Aorta (tissue), 5 donors: ENCODE measurements at regions not wholly inside any gene's neighbourhood (a gene's known extent, or its start where the extent isn't known, plus 50 kb on each side); places are given as distances from the start of the nearest gene placed in this dataset.
"Not testable (repeated sequence)": the region's sequence is repeated elsewhere in the genome, so short reads cannot be mapped to it uniquely, and the experiment has no call there.

Experiments used
- ATAC-seq: fragments of 200-7000 bp; cut with Tn5 transposase; one replicate; pipeline ENCODE4 v1.9.1; 2022; ENCODE audit warnings: moderate library complexity; ENCODE audit not compliant: low FRiP score
- DNase-seq, 2 donors: peaks; one replicate each; pipeline ENCODE4 v3.0.0-alpha.2; 2020
- H3K27ac ChIP-seq, 2 donors: one replicate each; pipeline ENCODE4 v1.5.1; 2013; ENCODE audit warnings: low read length in 2 of 2, mild to moderate bottlenecking in 2 of 2, moderate library complexity in 2 of 2, control low read depth in 1 of 2, inconsistent platforms in 1 of 2, low read depth in 1 of 2
- H3K27me3 ChIP-seq, 2 donors: one replicate each; pipeline ENCODE4 v1.6.1; 2013; ENCODE audit warnings: control low read depth in 1 of 2, low read length in 1 of 2, mild to moderate bottlenecking in 1 of 2, moderate library complexity in 1 of 2; ENCODE audit not compliant: insufficient read depth in 2 of 2, control insufficient read depth in 1 of 2
- H3K36me3 ChIP-seq, 2 donors: one replicate each; pipeline ENCODE4 v1.6.1; 2013; ENCODE audit warnings: control low read depth in 1 of 2, low read length in 1 of 2, mild to moderate bottlenecking in 1 of 2; ENCODE audit not compliant: insufficient read depth in 2 of 2, control insufficient read depth in 1 of 2
- H3K4me1 ChIP-seq, 2 donors: one replicate each; pipeline ENCODE4 v1.6.1; 2013; ENCODE audit warnings: low read length in 2 of 2, control low read depth in 1 of 2, mild to moderate bottlenecking in 1 of 2, moderate library complexity in 1 of 2; ENCODE audit not compliant: insufficient read depth in 2 of 2, control insufficient read depth in 1 of 2
- H3K4me3 ChIP-seq, 2 donors: one replicate each; pipeline ENCODE4 v1.5.1; 2013; ENCODE audit warnings: low read length in 2 of 2, control low read depth in 1 of 2, mild to moderate bottlenecking in 1 of 2
- H3K9me3 ChIP-seq: one replicate; pipeline ENCODE4 v1.6.1; 2013; ENCODE audit warnings: mild to moderate bottlenecking, low read length; ENCODE audit not compliant: control insufficient read depth
- WGBS, 2 donors: extraction: QIAGEN DNeasy Blood & Tissue Kit; methylation state at CpG; one replicate each; pipeline ENCODE4 v1.1.7; 2013; 5-methylcytosine and 5-hydroxymethylcytosine counted together
- intact Hi-C, 2 donors: fragments of 100-400 bp; cut with DNase I; formaldehyde crosslinking; loops; one replicate each; pipeline versions ENCODE4 v1.14.2 to v1.15.0; 2022
- donor health status: healthy with polysubstance abuse.
- donor health status: Bipolar disorder and iron deficiency.
- donor health status: DM: no; HTN: no; CAD: no.
- donor health status: DM: no; HTN: no; CAD: no.
- donor health status: DM: yes; HTN: yes; CAD: no.

- Histone ChIP-seq H3K4me1 (no peaks in the 10 kb centered on the region), H3K27me3 (no peaks in the 10 kb centered on the region), H3K27ac (no peak overlapping the region), H3K36me3 (no peaks in the 10 kb centered on the region), H3K4me3 (no peak overlapping the region), H3K9me3 (peaks cover 13% of the 10 kb centered on the region)
- intact Hi-C loops, result no loop called here
- ATAC-seq (no peak), DNase-seq (no peak)
- WGBS, 2 donors, result 92 to 95% methylated on average over 3 of the region's 3 CpGs
Measured at GRCh38 chr5:153939101-153939500, 99.6 kb downstream of the FAM114A2 start.

GRCh38 chr5:153938191-153938842, 100.4 kb downstream of the FAM114A2 start:
- ATAC-seq, result no peak
- Histone ChIP-seq H3K36me3 (no peaks in the 10 kb centered on the region), H3K27me3 (no peaks in the 10 kb centered on the region), H3K9me3 (peaks cover 11% of the 10 kb centered on the region), H3K4me1 (no peaks in the 10 kb centered on the region), H3K27ac (no peak overlapping the region), H3K4me3 (no peak overlapping the region)
- no peak for DNase-seq
- intact Hi-C loops, result no loop called here

- Histone ChIP-seq H3K9me3 (peaks cover 11% of the 10 kb centered on the region), H3K27ac (no peak overlapping the region), H3K27me3 (no peaks in the 10 kb centered on the region), H3K4me1 (no peaks in the 10 kb centered on the region), H3K4me3 (no peak overlapping the region), H3K36me3 (no peaks in the 10 kb centered on the region)
- ATAC-seq (no peak), DNase-seq (no peak)
- 91 to 95% methylated on average over 2 of the region's 2 CpGs for WGBS, 2 donors
- intact Hi-C loops, result no loop called here
Measured at GRCh38 chr5:153937661-153938060, 101.0 kb downstream of the FAM114A2 start.

GRCh38 chr5:153935151-153935550, 103.6 kb downstream of the FAM114A2 start:
- H3K4me3 ChIP-seq, H3K36me3 ChIP-seq, H3K27me3 ChIP-seq, ATAC-seq, H3K27ac ChIP-seq, intact Hi-C loops, H3K4me1 ChIP-seq, DNase-seq, H3K9me3 ChIP-seq: not testable (repeated sequence)
- 73 to 76% methylated on average over 2 of the region's 2 CpGs for WGBS, 2 donors

GRCh38 chr5:153926201-153926600, 112.5 kb downstream of the FAM114A2 start:
- H3K4me1 ChIP-seq, result no peaks in the 10 kb centered on the region
- no peak overlapping the region for H3K27ac ChIP-seq
- H3K36me3 ChIP-seq, result no peaks in the 10 kb centered on the region
- intact Hi-C loops, result no loop called here
- no peak for ATAC-seq
- H3K27me3 ChIP-seq, result no peaks in the 10 kb centered on the region
- no peaks in the 10 kb centered on the region for H3K9me3 ChIP-seq
- no peak overlapping the region for H3K4me3 ChIP-seq
- DNase-seq, result no peak

GRCh38 chr5:153919161-153919560, 119.5 kb downstream of the FAM114A2 start:
- intact Hi-C loops, result no loop called here
- no peaks in the 10 kb centered on the region for H3K27me3 ChIP-seq
- no peak overlapping the region for H3K4me3 ChIP-seq
- ATAC-seq, result no peak
- H3K4me1 ChIP-seq, result no peaks in the 10 kb centered on the region
- WGBS, 2 donors, result 0 to 4% methylated on average over 1 of the region's 1 CpG
- peak in 1 of 2 donors; percentile 60 for DNase-seq
- H3K27ac ChIP-seq, result peak overlapping the region in 1 of 2 donors; percentile 8
- H3K36me3 ChIP-seq, result no peaks in the 10 kb centered on the region
- H3K9me3 ChIP-seq, result no peaks in the 10 kb centered on the region

GRCh38 chr5:153907170-153907775, 131.4 kb downstream of the FAM114A2 start:
- intact Hi-C loops, result loop anchor here (10.0 kb wide), 2 partner anchors 282 to 332 kb away; no protein-coding TSS in a partner anchor
- no peak for ATAC-seq
- no peak overlapping the region for H3K27ac ChIP-seq

GRCh38 chr5:153905219-153905618, 133.5 kb downstream of the FAM114A2 start:
- intact Hi-C loops, result loop anchor here (10.0 kb wide), 2 partner anchors 280 to 330 kb away; no protein-coding TSS in a partner anchor
- WGBS, 2 donors, result 93 to 95% methylated on average over 1 of the region's 1 CpG
- Histone ChIP-seq H3K36me3 (no peaks in the 10 kb centered on the region), H3K27ac (peak overlapping the region in 1 of 2 donors; percentile 57), H3K27me3 (no peaks in the 10 kb centered on the region), H3K4me1 (peaks cover 1 to 8% of the 10 kb centered on the region in 2 donors), H3K9me3 (no peaks in the 10 kb centered on the region), H3K4me3 (no peak overlapping the region)
- no peak for DNase-seq
- ATAC-seq, result no peak

More at GRCh38 chr5:153907170-153907775, 131.4 kb downstream of the FAM114A2 start:
- peaks cover 1 to 4% of the 10 kb centered on the region in 2 donors for H3K4me1 ChIP-seq
- DNase-seq, result no peak
- H3K4me3 ChIP-seq, result no peak overlapping the region
- no peaks in the 10 kb centered on the region for H3K9me3 ChIP-seq
- no peaks in the 10 kb centered on the region for H3K27me3 ChIP-seq
- H3K36me3 ChIP-seq, result no peaks in the 10 kb centered on the region

- H3K9me3 ChIP-seq, result no peaks in the 10 kb centered on the region
- WGBS, 2 donors, result 2 to 11% methylated on average over 1 of the region's 1 CpG
- DNase-seq (no peak), ATAC-seq (no peak)
- H3K4me1 ChIP-seq, result peaks cover 3 to 14% of the 10 kb centered on the region in 2 donors
- no peaks in the 10 kb centered on the region for H3K27me3 ChIP-seq
- H3K4me3 ChIP-seq, result no peak overlapping the region
- peak overlapping the region in 1 of 2 donors; percentile 33 for H3K27ac ChIP-seq
- intact Hi-C loops, result loop anchor here (5.0 to 10.0 kb wide), 4 partner anchors 49 to 336 kb away; no protein-coding TSS in a partner anchor
- H3K36me3 ChIP-seq, result no peaks in the 10 kb centered on the region
Measured at GRCh38 chr5:153903321-153903720, 135.4 kb downstream of the FAM114A2 start.
